HCT116 (cell line): ENCODE measurements at regions not wholly inside any gene's neighbourhood (a gene's known extent, or its start where the extent isn't known, plus 50 kb on each side); places are given as distances from the start of the nearest gene placed in this dataset.

Experiments
- ATAC-seq: fragments of 200-7000 bp; cut with Tn5 transposase; 2 replicates; pipeline ENCODE4 v1.9.1; 2020; ENCODE audit warnings: mild to moderate bottlenecking, moderate library complexity
- BruUV-seq: library from RNA; stranded (reverse); fragments of 400-500 nt; replicated peaks from 2 replicates; lab custom pipeline; 2021; lab: Mats Ljungman, UMichigan
- CTCF ChIA-PET: fragments of 300-600 bp; sonication (Branson Sonifier 250); formaldehyde crosslinking; loops from one replicate; lab custom pipeline; 2021; ENCODE audit warnings: antibody characterized with exemption; lab: Charles Lee
- POLR2A ChIA-PET: fragments of 300-600, 350-600 bp; sonication (Branson Sonifier 250); formaldehyde crosslinking; loops from one replicate; lab custom pipeline; 2021; ENCODE audit warnings: antibody characterized with exemption; lab: Charles Lee
- RAD21 ChIA-PET, 2 experiments: fragments of 300-600 bp; sonication (Branson Sonifier 250); formaldehyde crosslinking; loops; one replicate each; lab custom pipeline; 2023; ENCODE audit warnings: low total read pairs in 2 of 2; ENCODE audit not compliant: uncharacterized antibody in 2 of 2, unreplicated experiment in 2 of 2, low non-redundant PET in 1 of 2; lab: Charles Lee
- DNase-seq: peaks from one replicate; pipeline ENCODE4 v3.0.0-alpha.2; 2010; ENCODE audit warnings: low read depth, low spot score
- H2AFZ ChIP-seq: fragments of 200-600 bp; shearing (Covaris generic), sonication (generic); 2 replicates; pipeline ENCODE4 v1.6.1; 2017; ENCODE audit warnings: low read depth, mixed run types, mixed read lengths, antibody characterized with exemption, low read length; ENCODE audit not compliant: poor library complexity, severe bottlenecking
- H3K27ac ChIP-seq: 2 replicates; pipeline ENCODE4 v1.5.1; 2012; ENCODE audit warnings: low read depth, low read length
- H3K27me3 ChIP-seq: fragments of 200-600 bp; sonication (generic); 2 replicates; pipeline ENCODE4 v1.6.1; 2016; ENCODE audit warnings: mixed run types, low read length, mixed read lengths; ENCODE audit not compliant: insufficient read depth
- H3K36me3 ChIP-seq, 2 experiments: fragments of 200-500 bp in 1 of 2; fragments of 200-600 bp in 1 of 2; sonication (Bioruptor generic) in 1 of 2; sonication (generic) in 1 of 2; 2 replicates each; pipeline versions ENCODE4 v1.5.1 to v1.6.1; 2014 to 2016; ENCODE audit warnings: low read length in 2 of 2, inconsistent platforms in 1 of 2, mixed read lengths in 1 of 2, mixed run types in 1 of 2; ENCODE audit not compliant: insufficient read depth in 2 of 2, control insufficient read depth in 1 of 2
- H3K4me1 ChIP-seq, 2 experiments: fragments of 200-600 bp in 1 of 2; sonication (generic) in 1 of 2; 2 replicates each; pipeline versions ENCODE4 v1.5.1 to v1.6.1; 2012 to 2017; ENCODE audit warnings: low read length in 2 of 2, inconsistent platforms in 1 of 2, mild to moderate bottlenecking in 1 of 2, mixed read lengths in 1 of 2, mixed run types in 1 of 2, moderate library complexity in 1 of 2; ENCODE audit not compliant: insufficient read depth in 2 of 2, control insufficient read depth in 1 of 2
- H3K4me2 ChIP-seq: fragments of 200-600 bp; sonication (generic); 2 replicates; pipeline ENCODE4 v1.6.1; 2017; ENCODE audit warnings: mixed run types, low read length, mixed read lengths
- H3K4me3 ChIP-seq, 2 experiments: fragments of 200-600 bp in 1 of 2; sonication (generic) in 1 of 2; replicated peaks in 1 of 2; 2 replicates each; pipeline ENCODE4 v1.5.1; 2011 to 2016; ENCODE audit warnings: low read length in 2 of 2, control low read depth in 1 of 2, low read depth in 1 of 2, mild to moderate bottlenecking in 1 of 2, mixed read lengths in 1 of 2, mixed run types in 1 of 2
- H3K79me2 ChIP-seq: fragments of 200-600 bp; sonication (generic); 2 replicates; pipeline ENCODE4 v1.6.1; 2017; ENCODE audit warnings: mild to moderate bottlenecking, mixed run types, low read length, moderate library complexity, mixed read lengths; ENCODE audit not compliant: insufficient read depth
- H3K9ac ChIP-seq: fragments of 200-600 bp; sonication (generic); 2 replicates; pipeline ENCODE4 v1.6.1; 2016; ENCODE audit warnings: low read length, mixed read lengths
- H3K9me2 ChIP-seq: fragments of 200-600 bp; sonication (generic), shearing (Covaris generic); 2 replicates; pipeline ENCODE4 v1.6.1; 2017; ENCODE audit warnings: mixed run types, mild to moderate bottlenecking, moderate library complexity; ENCODE audit not compliant: insufficient read depth
- H3K9me3 ChIP-seq, 2 experiments: fragments of 200-500 bp in 1 of 2; fragments of 200-600 bp in 1 of 2; sonication (Bioruptor generic) in 1 of 2; sonication (generic) in 1 of 2; 2 replicates each; pipeline ENCODE4 v1.6.1; 2014 to 2017; ENCODE audit warnings: low read length in 2 of 2, mixed read lengths in 2 of 2, inconsistent platforms in 1 of 2, low read depth in 1 of 2, mild to moderate bottlenecking in 1 of 2, mixed run types in 1 of 2, moderate library complexity in 1 of 2; ENCODE audit not compliant: control insufficient read depth in 1 of 2, insufficient read depth in 1 of 2
- H4K20me1 ChIP-seq: fragments of 200-600 bp; sonication (generic), shearing (Covaris generic); 2 replicates; pipeline ENCODE4 v1.6.1; 2017; ENCODE audit warnings: mixed run types, mild to moderate bottlenecking, moderate library complexity; ENCODE audit not compliant: insufficient read depth
- CEBPB ChIP-seq: IDR thresholded peaks from 2 replicates; pipeline ENCODE4 v1.6.1; 2012; ENCODE audit warnings: low read depth
- EGR1 ChIP-seq: IDR thresholded peaks from 2 replicates; pipeline ENCODE4 v1.6.1; 2012; ENCODE audit warnings: low read depth
- ELF1 ChIP-seq: IDR thresholded peaks from 2 replicates; pipeline ENCODE4 v1.6.1; 2012; ENCODE audit warnings: low read depth, borderline replicate concordance
- EZH2 ChIP-seq: fragments of 200-600 bp; sonication (generic); IDR thresholded peaks from 2 replicates; pipeline ENCODE4 v1.6.1; 2017; ENCODE audit warnings: antibody characterized with exemption, mixed run types
- EZH2phosphoT487 ChIP-seq: fragments of 200-600 bp; IDR thresholded peaks from 2 replicates; pipeline ENCODE4 v1.6.1; 2018; ENCODE audit warnings: antibody characterized with exemption, borderline replicate concordance
- FOSL1 ChIP-seq: IDR thresholded peaks from 2 replicates; pipeline ENCODE4 v1.6.1; 2012; ENCODE audit warnings: low read depth
- POLR2A ChIP-seq: IDR thresholded peaks from 2 replicates; pipeline ENCODE4 v1.7.0; 2011; ENCODE audit warnings: borderline replicate concordance; ENCODE audit not compliant: insufficient read depth, insufficient read length; ENCODE audit errors: extremely low read depth
- POLR2AphosphoS5 ChIP-seq: IDR thresholded peaks from 2 replicates; pipeline ENCODE4 v1.6.1; 2011; ENCODE audit warnings: mild to moderate bottlenecking, low read depth, low read length, moderate library complexity
- RAD21 ChIP-seq: IDR thresholded peaks from 2 replicates; pipeline ENCODE4 v1.6.1; 2012; ENCODE audit warnings: low read depth, mild to moderate bottlenecking
- SIN3A ChIP-seq: IDR thresholded peaks from 2 replicates; pipeline ENCODE4 v1.6.1; 2012; ENCODE audit warnings: low read depth
- SP1 ChIP-seq: IDR thresholded peaks from 2 replicates; pipeline ENCODE4 v1.6.1; 2012; ENCODE audit warnings: low read depth
- SRF ChIP-seq: IDR thresholded peaks from 2 replicates; pipeline ENCODE4 v1.6.1; 2012; ENCODE audit warnings: low read depth
- TCF7L2 ChIP-seq: IDR thresholded peaks from 2 replicates; pipeline ENCODE4 v1.7.0; 2011; ENCODE audit warnings: borderline replicate concordance, inconsistent platforms; ENCODE audit not compliant: insufficient read depth, insufficient read length; ENCODE audit errors: extremely low read depth
- YY1 ChIP-seq: IDR thresholded peaks from 2 replicates; pipeline ENCODE4 v1.6.1; 2011; ENCODE audit warnings: low read length, low read depth, moderate library complexity, mild to moderate bottlenecking; ENCODE audit not compliant: insufficient replicate concordance; ENCODE audit errors: extremely low read depth
- ZFX ChIP-seq: fragments of 450-650 bp; IDR thresholded peaks from 2 replicates; pipeline ENCODE4 v1.6.1; 2017
- intact Hi-C: fragments of 100-400 bp; cut with micrococcal nuclease; formaldehyde crosslinking; loops from 2 replicates; pipeline ENCODE4 v1.10.0; 2022
- TF ChIP-seq, protein P1 (sequence below): IDR thresholded peaks from 2 replicates; pipeline ENCODE4 v1.6.1; 2012; ENCODE audit warnings: low read depth
- TF ChIP-seq, protein P2 (sequence below): IDR thresholded peaks from 2 replicates; pipeline ENCODE4 v1.6.1; 2011; ENCODE audit warnings: mild to moderate bottlenecking, low read length, moderate library complexity; ENCODE audit not compliant: insufficient replicate concordance; ENCODE audit errors: extremely low read depth
- TF ChIP-seq, protein P3 (sequence below): IDR thresholded peaks from 2 replicates; pipeline ENCODE4 v1.6.1; 2012
- TF ChIP-seq, protein P4 (sequence below): IDR thresholded peaks from 2 replicates; pipeline ENCODE4 v1.6.1; 2012
- TF ChIP-seq, protein P5 (sequence below), 3 experiments: fragments of 200-600 bp in 1 of 3; sonication (generic) in 1 of 3; IDR thresholded peaks in 2 of 3; conservative IDR thresholded peaks in 1 of 3; 2 replicates each; pipeline ENCODE4 v1.5.1; 2012 to 2017; ENCODE audit warnings: low read depth in 2 of 3, low read length in 2 of 3, antibody characterized with exemption in 1 of 3, borderline replicate concordance in 1 of 3, control low read depth in 1 of 3, mild to moderate bottlenecking in 1 of 3, mixed read lengths in 1 of 3, mixed run types in 1 of 3, moderate library complexity in 1 of 3; ENCODE audit not compliant: insufficient read depth in 1 of 3

DNA sequence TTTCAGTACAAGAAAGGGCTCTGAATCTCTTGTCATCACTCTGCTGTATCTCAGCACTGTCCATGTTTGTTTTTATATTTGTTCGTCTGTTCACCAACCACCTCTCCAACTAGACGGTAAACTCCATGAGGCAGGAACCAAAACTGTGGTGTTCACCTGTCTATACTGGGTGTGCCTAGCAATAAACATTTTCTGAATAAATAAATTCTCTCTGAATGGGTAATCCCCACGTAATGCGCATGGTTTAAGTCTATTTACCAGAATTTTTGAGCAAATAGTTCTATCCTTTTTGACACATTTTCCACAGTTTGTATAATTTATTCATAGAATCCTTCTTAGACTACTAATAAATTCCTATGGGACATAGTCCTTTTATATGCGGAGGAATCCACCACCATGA lies 400.6 kb upstream of the CFAP20DC start:
- no peaks in the 10 kb centered on the region for H3K4me1 ChIP-seq
- BruUV-seq: no TSS peak
- no peak for ATAC-seq
- no peaks in the 10 kb centered on the region for H4K20me1 ChIP-seq
- RAD21 ChIA-PET: no interaction called here
- DNase-seq: no peak
- TF ChIP-seq, protein P1, sequence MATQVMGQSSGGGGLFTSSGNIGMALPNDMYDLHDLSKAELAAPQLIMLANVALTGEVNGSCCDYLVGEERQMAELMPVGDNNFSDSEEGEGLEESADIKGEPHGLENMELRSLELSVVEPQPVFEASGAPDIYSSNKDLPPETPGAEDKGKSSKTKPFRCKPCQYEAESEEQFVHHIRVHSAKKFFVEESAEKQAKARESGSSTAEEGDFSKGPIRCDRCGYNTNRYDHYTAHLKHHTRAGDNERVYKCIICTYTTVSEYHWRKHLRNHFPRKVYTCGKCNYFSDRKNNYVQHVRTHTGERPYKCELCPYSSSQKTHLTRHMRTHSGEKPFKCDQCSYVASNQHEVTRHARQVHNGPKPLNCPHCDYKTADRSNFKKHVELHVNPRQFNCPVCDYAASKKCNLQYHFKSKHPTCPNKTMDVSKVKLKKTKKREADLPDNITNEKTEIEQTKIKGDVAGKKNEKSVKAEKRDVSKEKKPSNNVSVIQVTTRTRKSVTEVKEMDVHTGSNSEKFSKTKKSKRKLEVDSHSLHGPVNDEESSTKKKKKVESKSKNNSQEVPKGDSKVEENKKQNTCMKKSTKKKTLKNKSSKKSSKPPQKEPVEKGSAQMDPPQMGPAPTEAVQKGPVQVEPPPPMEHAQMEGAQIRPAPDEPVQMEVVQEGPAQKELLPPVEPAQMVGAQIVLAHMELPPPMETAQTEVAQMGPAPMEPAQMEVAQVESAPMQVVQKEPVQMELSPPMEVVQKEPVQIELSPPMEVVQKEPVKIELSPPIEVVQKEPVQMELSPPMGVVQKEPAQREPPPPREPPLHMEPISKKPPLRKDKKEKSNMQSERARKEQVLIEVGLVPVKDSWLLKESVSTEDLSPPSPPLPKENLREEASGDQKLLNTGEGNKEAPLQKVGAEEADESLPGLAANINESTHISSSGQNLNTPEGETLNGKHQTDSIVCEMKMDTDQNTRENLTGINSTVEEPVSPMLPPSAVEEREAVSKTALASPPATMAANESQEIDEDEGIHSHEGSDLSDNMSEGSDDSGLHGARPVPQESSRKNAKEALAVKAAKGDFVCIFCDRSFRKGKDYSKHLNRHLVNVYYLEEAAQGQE: no peak
- TF ChIP-seq, protein P2, sequence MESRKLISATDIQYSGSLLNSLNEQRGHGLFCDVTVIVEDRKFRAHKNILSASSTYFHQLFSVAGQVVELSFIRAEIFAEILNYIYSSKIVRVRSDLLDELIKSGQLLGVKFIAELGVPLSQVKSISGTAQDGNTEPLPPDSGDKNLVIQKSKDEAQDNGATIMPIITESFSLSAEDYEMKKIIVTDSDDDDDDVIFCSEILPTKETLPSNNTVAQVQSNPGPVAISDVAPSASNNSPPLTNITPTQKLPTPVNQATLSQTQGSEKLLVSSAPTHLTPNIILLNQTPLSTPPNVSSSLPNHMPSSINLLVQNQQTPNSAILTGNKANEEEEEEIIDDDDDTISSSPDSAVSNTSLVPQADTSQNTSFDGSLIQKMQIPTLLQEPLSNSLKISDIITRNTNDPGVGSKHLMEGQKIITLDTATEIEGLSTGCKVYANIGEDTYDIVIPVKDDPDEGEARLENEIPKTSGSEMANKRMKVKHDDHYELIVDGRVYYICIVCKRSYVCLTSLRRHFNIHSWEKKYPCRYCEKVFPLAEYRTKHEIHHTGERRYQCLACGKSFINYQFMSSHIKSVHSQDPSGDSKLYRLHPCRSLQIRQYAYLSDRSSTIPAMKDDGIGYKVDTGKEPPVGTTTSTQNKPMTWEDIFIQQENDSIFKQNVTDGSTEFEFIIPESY: no peak
- TF ChIP-seq CEBPB (no peak), EZH2 (no peak), RAD21 (no peak), TCF7L2 (no peak), POLR2AphosphoS5 (no peak), ELF1 (no peak), YY1 (no peak), SP1 (no peak), SIN3A (no peak), SRF (no peak), EGR1 (no peak), POLR2A (no peak), ZFX (no peak), FOSL1 (no peak), EZH2phosphoT487 (no peak)
- TF ChIP-seq, protein P3, sequence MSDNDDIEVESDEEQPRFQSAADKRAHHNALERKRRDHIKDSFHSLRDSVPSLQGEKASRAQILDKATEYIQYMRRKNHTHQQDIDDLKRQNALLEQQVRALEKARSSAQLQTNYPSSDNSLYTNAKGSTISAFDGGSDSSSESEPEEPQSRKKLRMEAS: no peak
- TF ChIP-seq, protein P4, sequence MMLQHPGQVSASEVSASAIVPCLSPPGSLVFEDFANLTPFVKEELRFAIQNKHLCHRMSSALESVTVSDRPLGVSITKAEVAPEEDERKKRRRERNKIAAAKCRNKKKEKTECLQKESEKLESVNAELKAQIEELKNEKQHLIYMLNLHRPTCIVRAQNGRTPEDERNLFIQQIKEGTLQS: no peak
- TF ChIP-seq, protein P5, sequence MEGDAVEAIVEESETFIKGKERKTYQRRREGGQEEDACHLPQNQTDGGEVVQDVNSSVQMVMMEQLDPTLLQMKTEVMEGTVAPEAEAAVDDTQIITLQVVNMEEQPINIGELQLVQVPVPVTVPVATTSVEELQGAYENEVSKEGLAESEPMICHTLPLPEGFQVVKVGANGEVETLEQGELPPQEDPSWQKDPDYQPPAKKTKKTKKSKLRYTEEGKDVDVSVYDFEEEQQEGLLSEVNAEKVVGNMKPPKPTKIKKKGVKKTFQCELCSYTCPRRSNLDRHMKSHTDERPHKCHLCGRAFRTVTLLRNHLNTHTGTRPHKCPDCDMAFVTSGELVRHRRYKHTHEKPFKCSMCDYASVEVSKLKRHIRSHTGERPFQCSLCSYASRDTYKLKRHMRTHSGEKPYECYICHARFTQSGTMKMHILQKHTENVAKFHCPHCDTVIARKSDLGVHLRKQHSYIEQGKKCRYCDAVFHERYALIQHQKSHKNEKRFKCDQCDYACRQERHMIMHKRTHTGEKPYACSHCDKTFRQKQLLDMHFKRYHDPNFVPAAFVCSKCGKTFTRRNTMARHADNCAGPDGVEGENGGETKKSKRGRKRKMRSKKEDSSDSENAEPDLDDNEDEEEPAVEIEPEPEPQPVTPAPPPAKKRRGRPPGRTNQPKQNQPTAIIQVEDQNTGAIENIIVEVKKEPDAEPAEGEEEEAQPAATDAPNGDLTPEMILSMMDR (IDR thresholded peaks at IDR 0.05 in 2 of 3, conservative IDR thresholded peaks at IDR 0.05 in 1 of 3; ENCODE audit: borderline replicate concordance in 1 of 3, insufficient read depth in 1 of 3, low read depth in 2 of 3, low read length in 2 of 3): no peak
- TF ChIP-seq, all 23 proteins: peak for 0
- Histone ChIP-seq H3K4me2 (no peak overlapping the region), H3K79me2 (no peaks in the 10 kb centered on the region), H2AFZ (no peak overlapping the region), H3K27me3 (peaks cover 24% of the 10 kb centered on the region), H3K9ac (no peak overlapping the region), H3K27ac (no peak overlapping the region), H3K9me2 (no peaks in the 10 kb centered on the region), H3K36me3 (no peaks in the 10 kb centered on the region), H3K9me3 (no peaks in the 10 kb centered on the region), H3K4me3 (no peak overlapping the region)
- ChIA-PET CTCF (no interaction called here), POLR2A (no interaction called here)
- intact Hi-C loops: no loop called here
